NB4 (cell line): ENCODE measurements at regions not wholly inside any gene's neighbourhood (a gene's known extent, or its start where the extent isn't known, plus 50 kb on each side); places are given as distances from the start of the nearest gene placed in this dataset.

Source experiments
- DNase-seq: peaks from one replicate; pipeline ENCODE4 v3.0.0; 2010; ENCODE audit warnings: low read depth
- H3K4me3 ChIP-seq: one replicate; pipeline ENCODE4 v1.5.1; 2011; ENCODE audit warnings: mild to moderate bottlenecking, low read depth, low read length, moderate library complexity
- CTCF ChIP-seq: IDR thresholded peaks from one replicate; pipeline ENCODE4 v1.5.1; 2012; ENCODE audit warnings: low read depth, low read length
- MAX ChIP-seq: IDR thresholded peaks from 2 replicates; pipeline ENCODE4 v1.6.1; 2011; ENCODE audit warnings: low read depth, low read length
- MYC ChIP-seq: IDR thresholded peaks from 2 replicates; pipeline ENCODE4 v1.6.1; 2011; ENCODE audit warnings: low read depth, low read length
- POLR2A ChIP-seq: IDR thresholded peaks from 2 replicates; pipeline ENCODE4 v1.6.1; 2011; ENCODE audit warnings: mild to moderate bottlenecking; ENCODE audit not compliant: insufficient read length; ENCODE audit errors: extremely low read depth

DNA sequence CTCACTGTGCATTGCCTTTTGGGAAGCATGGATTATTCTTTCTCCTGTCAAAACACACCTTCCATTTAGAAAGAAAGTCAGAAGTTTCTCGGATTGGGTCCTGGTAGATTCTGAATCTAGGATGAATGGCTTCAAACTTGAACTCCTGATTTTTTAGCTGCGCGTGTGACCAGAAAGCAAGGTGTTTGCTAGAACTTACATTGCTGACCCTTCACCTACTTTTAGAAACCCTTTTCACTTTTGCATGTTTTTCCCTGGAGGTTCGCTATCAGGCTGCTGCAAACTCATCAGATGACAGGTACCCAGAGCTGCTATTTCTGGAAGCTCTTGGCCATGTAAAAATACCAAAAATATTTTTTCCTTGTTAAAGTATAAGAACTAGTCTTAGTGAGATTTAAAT lies 132.0 kb downstream of the QPCT start:
- TF ChIP-seq CTCF (no peak), MAX (no peak), MYC (no peak), POLR2A (no peak)
- no peak overlapping the region for H3K4me3 ChIP-seq
- no peak for DNase-seq

- no peak for DNase-seq
- TF ChIP-seq POLR2A (no peak), MAX (no peak), CTCF (no peak), MYC (no peak)
- H3K4me3 ChIP-seq = no peak overlapping the region
Measured at GRCh38 chr2:37477921-37478320, 133.5 kb downstream of the QPCT start.

DNA sequence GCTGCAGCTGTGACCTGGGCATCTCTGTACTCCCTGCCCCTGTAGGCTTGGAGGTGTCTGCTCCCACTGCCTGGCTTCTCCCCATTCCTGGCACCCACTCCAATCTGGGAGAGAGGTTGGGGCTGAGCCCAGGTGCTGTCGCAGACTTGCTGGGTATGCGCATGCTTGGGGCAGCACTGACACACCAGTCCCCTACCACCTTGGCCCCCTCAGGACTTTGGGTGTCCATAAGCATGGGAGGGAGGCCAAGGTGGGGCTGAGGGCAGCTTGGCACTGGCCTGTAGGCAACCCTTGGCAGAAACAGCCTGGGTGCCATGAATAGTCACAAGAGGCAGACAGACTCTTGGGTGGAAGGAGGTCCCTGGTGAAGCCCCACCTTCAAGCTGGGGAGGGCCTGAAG lies 136.8 kb downstream of the QPCT start:
- no peak overlapping the region for H3K4me3 ChIP-seq
- no peak for TF ChIP-seq POLR2A
- TF ChIP-seq CTCF = no peak
- no peak for TF ChIP-seq MAX
- TF ChIP-seq MYC = no peak
- no peak for DNase-seq

DNA sequence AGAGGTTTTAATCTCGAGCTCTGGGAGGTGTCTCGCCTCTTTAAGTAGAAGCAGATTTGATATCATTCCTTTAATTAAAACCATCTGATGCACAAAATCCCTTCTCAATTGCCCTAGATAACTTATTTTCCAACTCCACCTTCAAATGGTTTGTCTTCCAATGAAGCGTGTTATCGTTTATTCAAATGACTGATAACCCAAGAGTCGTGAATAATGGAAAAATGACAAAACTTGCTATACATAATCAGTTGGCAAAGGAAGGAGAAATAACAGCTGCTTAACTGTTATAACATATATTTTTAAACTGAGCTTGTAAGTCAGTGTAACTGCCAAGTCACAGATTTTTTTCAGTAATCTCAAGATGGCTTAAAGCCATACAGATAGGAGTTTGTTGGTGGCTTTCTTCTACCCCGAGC lies 144.6 kb downstream of the QPCT start:
- no peak for TF ChIP-seq MYC
- no peak for TF ChIP-seq POLR2A
- TF ChIP-seq MAX = no peak
- TF ChIP-seq CTCF = no peak
- no peak for DNase-seq
- no peak overlapping the region for H3K4me3 ChIP-seq

DNA sequence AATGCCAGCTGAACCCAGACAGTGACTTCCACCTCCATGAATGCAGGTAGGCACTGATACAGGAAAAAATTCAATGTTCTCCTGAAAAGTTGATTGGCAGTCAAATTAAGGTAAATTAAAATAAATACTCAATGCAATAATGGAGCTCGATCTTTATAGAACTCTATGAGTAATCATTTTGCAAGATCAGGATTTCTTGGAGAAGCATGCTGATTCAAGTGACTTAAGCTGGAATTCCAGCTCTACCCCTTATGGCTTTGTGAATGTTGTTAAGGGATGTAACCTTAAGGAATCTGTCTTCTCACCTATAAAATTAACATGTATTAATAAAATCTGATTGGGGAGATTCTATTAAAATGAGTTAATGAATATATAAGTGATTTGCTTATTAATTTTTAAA lies 145.1 kb downstream of the QPCT start:
- no peak for TF ChIP-seq POLR2A
- no peak for TF ChIP-seq MAX
- no peak for TF ChIP-seq CTCF
- TF ChIP-seq MYC = no peak
- no peak for DNase-seq
- no peak overlapping the region for H3K4me3 ChIP-seq

- TF ChIP-seq POLR2A = no peak
- TF ChIP-seq MYC = no peak
- TF ChIP-seq MAX = no peak
- TF ChIP-seq CTCF = no peak
- H3K4me3 ChIP-seq = no peak overlapping the region
- no peak for DNase-seq
Measured at GRCh38 chr2:37493425-37493824, 149.0 kb downstream of the QPCT start.
